Endothelial cell of umbilical vein (primary cell): ENCODE measurements at regions not wholly inside any gene's neighbourhood (a gene's known extent, or its start where the extent isn't known, plus 50 kb on each side); places are given as distances from the start of the nearest gene placed in this dataset.

Experiments used
- BruUV-seq: library from RNA; stranded (reverse); fragments of 400-500 nt; replicated peaks from 2 replicates; lab custom pipeline; 2021; lab: Mats Ljungman, UMichigan
- CTCF ChIA-PET: fragments of 300-600, 350-600 bp; sonication (Branson Sonifier 250); formaldehyde crosslinking; loops from one replicate; lab custom pipeline; 2021; ENCODE audit warnings: antibody characterized with exemption, inconsistent platforms; lab: Charles Lee
- POLR2A ChIA-PET: fragments of 300-600, 350-600 bp; sonication (Branson Sonifier 250); formaldehyde crosslinking; loops from one replicate; lab custom pipeline; 2021; ENCODE audit warnings: antibody characterized with exemption, inconsistent platforms; lab: Charles Lee
- DNase-seq: peaks from one replicate; pipeline ENCODE4 v3.0.0-alpha.2; 2011; ENCODE audit warnings: low read depth, low spot score
- FAIRE-seq: peaks from 2 replicates; lab custom pipeline; 2011; peaks lifted over from hg19 to GRCh38; lab: Jason Lieb, UNC
- H2AFZ ChIP-seq: 2 replicates; pipeline ENCODE4 v1.6.0; 2012; ENCODE audit warnings: low read depth, low read length, control low read depth, inconsistent platforms
- H3K27ac ChIP-seq: 2 replicates; pipeline ENCODE4 v1.5.1; 2011; ENCODE audit warnings: low read depth, mild to moderate bottlenecking, control low read depth, low read length, moderate library complexity; ENCODE audit not compliant: insufficient read depth
- H3K27me3 ChIP-seq, 2 experiments: 2 replicates each; pipeline versions ENCODE4 v1.6.0 to v1.6.1; 2011; ENCODE audit warnings: low read length in 2 of 2, mixed read lengths in 1 of 2; ENCODE audit not compliant: control insufficient read depth in 2 of 2, insufficient read depth in 2 of 2
- H3K36me3 ChIP-seq, 2 experiments: 2 replicates in 1 of 2; 3 replicates in 1 of 2; pipeline ENCODE4 v1.5.1; 2011; ENCODE audit warnings: low read length in 2 of 2, mild to moderate bottlenecking in 1 of 2, moderate library complexity in 1 of 2; ENCODE audit not compliant: control insufficient read depth in 2 of 2, insufficient read depth in 2 of 2; ENCODE audit errors: extremely low read depth in 1 of 2
- H3K4me1 ChIP-seq: 3 replicates; pipeline ENCODE4 v1.5.1; 2011; ENCODE audit warnings: mild to moderate bottlenecking, low read length; ENCODE audit not compliant: control insufficient read depth, insufficient read depth; ENCODE audit errors: extremely low read depth
- H3K4me2 ChIP-seq: 2 replicates; pipeline ENCODE4 v1.6.1; 2011; ENCODE audit warnings: low read length, control low read depth, mixed read lengths; ENCODE audit not compliant: insufficient read depth
- H3K4me3 ChIP-seq, 3 experiments: fragments of 200-600 bp in 1 of 3; sonication (generic), shearing (Covaris generic) in 1 of 3; replicated peaks in 1 of 3; 2 replicates each; pipeline ENCODE4 v1.5.1; 2011 to 2016; ENCODE audit warnings: control low read depth in 3 of 3, low read length in 3 of 3, mild to moderate bottlenecking in 2 of 3, inconsistent platforms in 1 of 3, low read depth in 1 of 3, moderate library complexity in 1 of 3; ENCODE audit not compliant: insufficient read depth in 1 of 3
- H3K79me2 ChIP-seq: 2 replicates; pipeline ENCODE4 v1.6.0; 2012; ENCODE audit warnings: low read length, inconsistent platforms; ENCODE audit not compliant: control insufficient read depth, insufficient read depth
- H3K9ac ChIP-seq: replicated peaks from 2 replicates; pipeline ENCODE3; 2011; ENCODE audit warnings: low read length, control low read depth; ENCODE audit not compliant: insufficient read depth; ENCODE audit errors: extremely low read depth
- H3K9me1 ChIP-seq: replicated peaks from 3 replicates; pipeline ENCODE4 v1.6.0; 2011; ENCODE audit warnings: mild to moderate bottlenecking, low read length; ENCODE audit not compliant: control insufficient read depth, insufficient read depth; ENCODE audit errors: extremely low read depth
- H3K9me3 ChIP-seq: replicated peaks from 2 replicates; pipeline ENCODE4 v1.5.1; 2012; ENCODE audit warnings: low read length, inconsistent platforms; ENCODE audit not compliant: control insufficient read depth, insufficient read depth
- H4K20me1 ChIP-seq: replicated peaks from 2 replicates; pipeline ENCODE3; 2011; ENCODE audit warnings: mild to moderate bottlenecking, low read length; ENCODE audit not compliant: control insufficient read depth, insufficient read depth; ENCODE audit errors: extremely low read depth
- EZH2 ChIP-seq: IDR thresholded peaks from 2 replicates; pipeline ENCODE4 v1.6.1; 2012; ENCODE audit warnings: borderline replicate concordance, low read depth, mild to moderate bottlenecking, moderate library complexity, low read length, inconsistent platforms; ENCODE audit not compliant: severe bottlenecking
- FOS ChIP-seq: IDR thresholded peaks from 2 replicates; pipeline ENCODE4 v1.6.1; 2011; ENCODE audit warnings: mild to moderate bottlenecking, low read length, moderate library complexity, borderline replicate concordance; ENCODE audit not compliant: insufficient read depth
- GATA2 ChIP-seq: IDR thresholded peaks from 2 replicates; pipeline ENCODE4 v1.7.0; 2011; ENCODE audit warnings: low read depth, mild to moderate bottlenecking, moderate library complexity, mixed read lengths, low read length; ENCODE audit not compliant: insufficient read length, insufficient read depth
- JUN ChIP-seq: IDR thresholded peaks from 2 replicates; pipeline ENCODE4 v1.6.1; 2011; ENCODE audit warnings: borderline replicate concordance, low read depth; ENCODE audit not compliant: insufficient read length, insufficient read depth
- MYC ChIP-seq: IDR thresholded peaks from one replicate; pipeline ENCODE4 v1.6.1; 2011; ENCODE audit warnings: mild to moderate bottlenecking, low read depth, low read length
- POLR2A ChIP-seq: IDR thresholded peaks from 2 replicates; pipeline ENCODE4 v1.6.1; 2012; ENCODE audit warnings: low read depth, mild to moderate bottlenecking, control low read depth, low read length
- POLR2AphosphoS5 ChIP-seq: IDR thresholded peaks from 2 replicates; pipeline ENCODE4 v1.6.1; 2012; ENCODE audit warnings: low read depth, mild to moderate bottlenecking, control low read depth, low read length, moderate library complexity; ENCODE audit not compliant: insufficient read depth
- dilution Hi-C: fragments of 300-500 bp; cut with MboI; formaldehyde crosslinking; loops from one replicate; pipeline ENCODE4 v1.15.0; 2019; ENCODE audit warnings: low sequenced_read_pairs; ENCODE audit not compliant: extremely low pct_ligation_motif_present
- intact Hi-C: fragments of 100-400 bp; cut with micrococcal nuclease; formaldehyde crosslinking; loops from one replicate; pipeline ENCODE4 v1.10.0; 2022
- TF ChIP-seq, protein P1 (sequence below): IDR thresholded peaks from 2 replicates; pipeline ENCODE4 v1.6.1; 2011; ENCODE audit not compliant: insufficient read depth, insufficient read length
- TF ChIP-seq, protein P2 (sequence below), 2 donors: IDR thresholded peaks; 1 replicate in 1 of 2; 2 replicates in 1 of 2; pipeline ENCODE4 v1.5.1; 2011; ENCODE audit warnings: low read length in 2 of 2, mild to moderate bottlenecking in 2 of 2, moderate library complexity in 2 of 2, control low read depth in 1 of 2, inconsistent platforms in 1 of 2, low read depth in 1 of 2; ENCODE audit not compliant: insufficient read depth in 1 of 2; ENCODE audit errors: extremely low read depth in 1 of 2

DNA sequence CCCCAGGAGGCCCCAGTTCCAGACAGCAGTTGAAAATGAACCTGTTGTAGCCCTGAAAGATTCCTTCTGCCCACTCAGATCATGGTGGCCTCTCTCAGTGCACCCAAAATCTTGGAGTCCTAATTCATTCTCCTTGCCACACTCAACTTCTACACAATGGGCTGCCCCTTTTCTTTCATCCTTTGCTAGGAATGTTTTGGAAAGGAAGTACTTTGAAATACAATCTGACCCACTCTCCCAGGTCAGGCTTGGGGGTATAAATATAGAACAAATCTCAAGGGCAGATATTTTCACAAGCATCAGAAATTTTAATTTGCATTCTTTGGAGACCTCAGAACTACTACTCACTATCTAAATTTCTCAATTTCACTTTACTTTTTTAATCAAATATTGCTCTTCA is 103.2 kb upstream of the SH3BP4 start:
- BruUV-seq, result no TSS peak
- no peak for FAIRE-seq
- POLR2A ChIA-PET, result no interaction called here
- CTCF ChIA-PET, result interaction anchor here (1.0 kb wide), 1 partner anchor 33 kb away, joined by 3 read pairs; no protein-coding TSS in a partner anchor
- DNase-seq, result no peak
- Histone ChIP-seq H3K27ac (no peak overlapping the region), H3K4me1 (peaks cover 2% of the 10 kb centered on the region), H3K79me2 (no peaks in the 10 kb centered on the region), H3K27me3 (no peaks in the 10 kb centered on the region), H3K9me1 (no peaks in the 10 kb centered on the region), H3K4me2 (no peak overlapping the region), H3K36me3 (no peaks in the 10 kb centered on the region), H3K9ac (no peak overlapping the region), H3K4me3 (no peak overlapping the region), H2AFZ (no peak overlapping the region), H3K9me3 (no peaks in the 10 kb centered on the region), H4K20me1 (no peaks in the 10 kb centered on the region)
- intact Hi-C loops (no loop called here), dilution Hi-C loops (no loop called here)
- TF ChIP-seq MYC (no peak), FOS (no peak), GATA2 (no peak), POLR2A (no peak), POLR2AphosphoS5 (no peak), JUN (no peak), EZH2 (no peak)
- TF ChIP-seq, protein P1, sequence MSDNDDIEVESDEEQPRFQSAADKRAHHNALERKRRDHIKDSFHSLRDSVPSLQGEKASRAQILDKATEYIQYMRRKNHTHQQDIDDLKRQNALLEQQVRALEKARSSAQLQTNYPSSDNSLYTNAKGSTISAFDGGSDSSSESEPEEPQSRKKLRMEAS, result no peak
- TF ChIP-seq, protein P2, sequence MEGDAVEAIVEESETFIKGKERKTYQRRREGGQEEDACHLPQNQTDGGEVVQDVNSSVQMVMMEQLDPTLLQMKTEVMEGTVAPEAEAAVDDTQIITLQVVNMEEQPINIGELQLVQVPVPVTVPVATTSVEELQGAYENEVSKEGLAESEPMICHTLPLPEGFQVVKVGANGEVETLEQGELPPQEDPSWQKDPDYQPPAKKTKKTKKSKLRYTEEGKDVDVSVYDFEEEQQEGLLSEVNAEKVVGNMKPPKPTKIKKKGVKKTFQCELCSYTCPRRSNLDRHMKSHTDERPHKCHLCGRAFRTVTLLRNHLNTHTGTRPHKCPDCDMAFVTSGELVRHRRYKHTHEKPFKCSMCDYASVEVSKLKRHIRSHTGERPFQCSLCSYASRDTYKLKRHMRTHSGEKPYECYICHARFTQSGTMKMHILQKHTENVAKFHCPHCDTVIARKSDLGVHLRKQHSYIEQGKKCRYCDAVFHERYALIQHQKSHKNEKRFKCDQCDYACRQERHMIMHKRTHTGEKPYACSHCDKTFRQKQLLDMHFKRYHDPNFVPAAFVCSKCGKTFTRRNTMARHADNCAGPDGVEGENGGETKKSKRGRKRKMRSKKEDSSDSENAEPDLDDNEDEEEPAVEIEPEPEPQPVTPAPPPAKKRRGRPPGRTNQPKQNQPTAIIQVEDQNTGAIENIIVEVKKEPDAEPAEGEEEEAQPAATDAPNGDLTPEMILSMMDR (IDR thresholded peaks at IDR 0.05; ENCODE audit: extremely low read depth in 1 of 2, insufficient read depth in 1 of 2, low read depth in 1 of 2, low read length in 2 of 2), result no peak
